GM10266 (cell line): ENCODE measurements at regions not wholly inside any gene's neighbourhood (a gene's known extent, or its start where the extent isn't known, plus 50 kb on each side); places are given as distances from the start of the nearest gene placed in this dataset.
"Not testable (repeated sequence)": the region's sequence is repeated elsewhere in the genome, so short reads cannot be mapped to it uniquely, and the experiment has no call there.

Source experiments
- DNase-seq: peaks from one replicate; pipeline ENCODE4 v3.0.0; 2012; ENCODE audit errors: extremely low spot score
- TF ChIP-seq, protein P1 (sequence below): IDR thresholded peaks from 2 replicates; pipeline ENCODE4 v1.5.1; 2012; ENCODE audit warnings: mild to moderate bottlenecking, low read depth; ENCODE audit not compliant: control insufficient read depth, insufficient read depth; ENCODE audit errors: missing control alignments

DNA sequence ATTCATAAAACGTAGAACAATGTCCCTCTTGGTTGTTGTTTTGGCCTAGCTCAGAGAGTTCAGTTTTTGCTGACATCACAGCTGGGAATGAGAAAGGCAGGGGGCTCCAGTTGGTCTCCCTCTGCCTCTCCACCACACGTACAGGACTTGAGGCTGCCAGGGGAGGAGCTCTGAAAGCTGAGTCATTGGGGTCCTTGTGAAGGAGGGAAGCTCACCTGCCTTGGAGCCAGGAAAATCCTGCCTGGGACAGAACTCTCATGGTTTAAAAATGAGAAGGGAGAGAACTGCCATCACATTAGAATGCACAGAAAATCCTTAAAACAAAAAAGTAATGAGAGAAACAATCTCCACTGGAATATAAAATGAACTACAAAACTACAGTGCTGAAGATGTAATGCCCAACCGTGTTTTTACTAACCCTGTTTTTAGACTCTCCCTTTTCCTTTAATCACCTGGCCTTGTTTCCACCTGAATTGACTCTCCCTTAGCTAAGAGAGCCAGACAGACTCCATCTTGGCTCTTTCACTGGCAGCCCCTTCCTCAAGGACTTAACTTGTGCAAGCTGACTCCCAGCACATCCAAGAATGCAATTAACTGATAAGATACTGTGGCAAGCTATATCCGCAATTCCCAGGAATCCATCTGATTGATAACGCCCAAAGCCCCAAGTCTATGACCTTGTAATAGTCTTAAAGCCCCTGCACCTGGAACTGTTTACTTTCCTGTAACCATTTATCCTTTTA, 58.6 kb upstream of the TARP start:
- not testable (repeated sequence) for DNase-seq

DNA sequence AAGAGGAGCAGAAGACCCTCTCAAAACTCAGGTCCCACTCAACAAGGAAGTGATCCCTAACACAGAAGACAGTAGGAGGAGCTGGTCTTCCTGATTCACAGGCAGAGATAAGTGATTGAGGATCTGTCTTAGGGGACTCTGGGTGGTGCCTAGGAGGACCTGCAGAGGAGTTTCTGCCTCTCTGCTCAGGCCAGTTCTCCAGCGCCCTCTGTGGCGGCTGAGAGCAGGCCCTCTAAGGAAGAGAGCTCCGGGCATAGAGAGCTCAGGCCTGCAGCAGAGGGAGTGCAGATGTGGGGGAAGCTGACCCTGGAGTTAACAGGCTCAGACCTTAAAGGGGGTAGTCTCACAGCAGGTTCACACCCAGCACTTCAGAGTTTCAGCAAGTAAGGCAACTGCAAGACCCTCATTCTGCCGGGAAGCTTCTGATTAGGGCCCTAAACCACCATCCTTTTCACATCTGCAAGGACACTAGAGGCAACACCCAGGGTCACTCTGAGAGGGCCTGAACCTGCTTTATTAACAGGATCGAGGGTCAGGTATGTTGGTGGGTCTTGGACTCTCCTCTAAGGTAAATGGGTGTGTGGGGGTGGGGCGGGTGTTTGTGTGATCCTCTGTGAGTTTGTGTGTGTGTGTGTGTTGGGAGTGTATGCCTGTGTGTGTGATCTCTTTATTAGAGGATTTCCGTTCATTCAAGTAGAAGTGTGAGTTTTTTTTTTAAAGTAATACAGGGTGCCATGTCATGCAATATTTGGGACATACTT, 57.6 kb upstream of the TARP start:
- no peak for DNase-seq
- TF ChIP-seq, protein P1, sequence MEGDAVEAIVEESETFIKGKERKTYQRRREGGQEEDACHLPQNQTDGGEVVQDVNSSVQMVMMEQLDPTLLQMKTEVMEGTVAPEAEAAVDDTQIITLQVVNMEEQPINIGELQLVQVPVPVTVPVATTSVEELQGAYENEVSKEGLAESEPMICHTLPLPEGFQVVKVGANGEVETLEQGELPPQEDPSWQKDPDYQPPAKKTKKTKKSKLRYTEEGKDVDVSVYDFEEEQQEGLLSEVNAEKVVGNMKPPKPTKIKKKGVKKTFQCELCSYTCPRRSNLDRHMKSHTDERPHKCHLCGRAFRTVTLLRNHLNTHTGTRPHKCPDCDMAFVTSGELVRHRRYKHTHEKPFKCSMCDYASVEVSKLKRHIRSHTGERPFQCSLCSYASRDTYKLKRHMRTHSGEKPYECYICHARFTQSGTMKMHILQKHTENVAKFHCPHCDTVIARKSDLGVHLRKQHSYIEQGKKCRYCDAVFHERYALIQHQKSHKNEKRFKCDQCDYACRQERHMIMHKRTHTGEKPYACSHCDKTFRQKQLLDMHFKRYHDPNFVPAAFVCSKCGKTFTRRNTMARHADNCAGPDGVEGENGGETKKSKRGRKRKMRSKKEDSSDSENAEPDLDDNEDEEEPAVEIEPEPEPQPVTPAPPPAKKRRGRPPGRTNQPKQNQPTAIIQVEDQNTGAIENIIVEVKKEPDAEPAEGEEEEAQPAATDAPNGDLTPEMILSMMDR: peak; percentile 10

DNA sequence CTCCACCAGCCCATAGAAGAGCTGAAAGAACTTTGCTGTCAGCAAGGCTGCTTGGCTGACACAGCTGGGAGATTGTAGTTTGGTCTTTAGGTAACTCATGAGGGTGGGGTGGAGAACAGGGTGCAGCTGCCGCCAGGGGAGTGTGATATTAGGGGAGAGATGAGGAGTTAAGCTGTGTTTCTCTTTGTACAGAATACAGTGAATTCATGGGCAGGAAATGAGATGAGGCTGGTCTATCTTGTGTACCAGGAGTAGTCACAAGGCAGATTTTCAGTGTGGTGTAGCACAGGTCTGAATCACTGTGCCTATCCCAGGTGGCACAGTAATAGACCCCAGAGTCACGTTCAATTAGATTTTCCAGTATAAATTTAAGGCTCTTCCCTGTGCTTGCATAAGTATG, 56.6 kb upstream of the TARP start:
- DNase-seq: no peak
- TF ChIP-seq, protein P1: no peak

DNA sequence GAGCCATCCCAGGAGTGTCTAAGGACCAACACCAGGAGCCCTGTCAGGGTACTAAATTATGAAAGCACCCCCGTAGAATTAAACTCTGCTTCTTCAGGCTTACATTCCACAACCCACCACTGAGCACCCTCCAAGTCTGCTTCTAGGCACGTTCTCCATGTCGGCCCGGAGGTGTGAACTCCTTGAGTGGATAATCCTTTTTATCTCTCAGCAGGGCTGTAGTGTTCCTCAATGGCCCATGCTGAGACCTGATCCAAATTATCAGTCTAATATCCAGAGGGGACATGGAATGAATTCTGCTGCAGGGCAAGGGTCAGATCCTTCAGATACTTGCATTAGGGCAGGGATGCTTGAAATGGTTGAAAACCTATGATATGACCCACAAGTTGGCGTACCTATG, 55.9 kb upstream of the TARP start:
- TF ChIP-seq, protein P1: no peak
- no peak for DNase-seq

DNA sequence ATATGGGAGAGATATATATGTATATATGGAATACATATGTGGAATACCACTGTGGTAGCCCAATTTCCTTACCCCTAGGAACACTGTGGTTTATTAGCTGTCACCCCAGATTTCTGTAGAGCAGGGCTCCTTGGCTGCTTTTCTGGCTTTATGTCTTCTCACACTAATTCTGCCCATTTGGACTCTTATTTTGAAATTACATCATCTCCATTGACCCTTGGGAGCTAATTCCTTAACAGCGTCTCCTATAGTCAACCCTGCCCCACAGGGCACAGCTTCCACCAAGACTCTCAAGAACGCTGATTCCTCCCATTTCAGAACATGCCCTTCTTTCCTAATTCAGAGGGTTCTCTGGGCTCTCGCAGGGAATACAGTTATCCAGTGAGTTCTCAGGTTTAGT, 55.4 kb upstream of the TARP start:
- TF ChIP-seq, protein P1: no peak
- DNase-seq: no peak

DNA sequence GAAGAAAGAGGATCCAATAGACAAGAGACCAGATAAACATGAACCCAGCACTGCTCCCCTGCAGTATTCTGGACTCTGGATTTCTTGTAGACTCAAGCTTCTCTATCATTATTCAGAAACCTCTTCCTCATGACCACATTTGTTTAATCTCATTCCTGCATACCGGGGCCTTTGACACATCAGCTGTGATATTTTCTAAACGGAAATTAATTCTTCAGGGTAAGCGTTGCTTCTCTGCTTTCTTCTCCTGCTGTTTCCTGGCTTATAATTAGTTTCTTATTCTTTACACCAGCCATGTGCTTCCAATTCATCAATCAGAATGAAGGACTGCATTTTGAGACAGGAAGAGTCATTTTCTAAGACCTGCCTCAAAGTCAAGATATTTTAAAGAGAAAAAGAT, 54.2 kb upstream of the TARP start:
- no peak for DNase-seq
- TF ChIP-seq, protein P1: no peak
